ENCODE measurements at regions not wholly inside any gene's neighbourhood (a gene's known extent, or its start where the extent isn't known, plus 50 kb on each side); places are given as distances from the start of the nearest gene placed in this dataset.

DNA sequence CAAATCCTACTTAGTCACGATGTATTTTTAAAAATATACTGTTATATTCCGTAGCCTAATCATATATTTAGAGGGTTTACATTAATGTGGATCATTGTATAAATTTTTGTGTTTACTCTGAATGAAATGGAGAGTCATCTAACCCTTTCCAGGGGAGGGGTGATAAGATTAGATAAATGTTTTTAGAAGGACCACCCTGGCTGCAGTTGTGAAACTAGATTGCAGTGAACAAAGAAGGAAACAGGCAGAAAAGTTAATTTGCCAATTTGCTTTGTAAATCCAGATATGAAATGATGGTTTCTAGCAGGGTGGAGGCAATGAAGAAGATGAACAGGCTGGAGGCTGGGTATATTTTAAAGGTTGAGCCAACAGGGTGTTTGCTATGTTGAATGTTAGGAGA lies 477.7 kb upstream of the ZMIZ1 start:
- TF ChIP-seq, protein P1, sequence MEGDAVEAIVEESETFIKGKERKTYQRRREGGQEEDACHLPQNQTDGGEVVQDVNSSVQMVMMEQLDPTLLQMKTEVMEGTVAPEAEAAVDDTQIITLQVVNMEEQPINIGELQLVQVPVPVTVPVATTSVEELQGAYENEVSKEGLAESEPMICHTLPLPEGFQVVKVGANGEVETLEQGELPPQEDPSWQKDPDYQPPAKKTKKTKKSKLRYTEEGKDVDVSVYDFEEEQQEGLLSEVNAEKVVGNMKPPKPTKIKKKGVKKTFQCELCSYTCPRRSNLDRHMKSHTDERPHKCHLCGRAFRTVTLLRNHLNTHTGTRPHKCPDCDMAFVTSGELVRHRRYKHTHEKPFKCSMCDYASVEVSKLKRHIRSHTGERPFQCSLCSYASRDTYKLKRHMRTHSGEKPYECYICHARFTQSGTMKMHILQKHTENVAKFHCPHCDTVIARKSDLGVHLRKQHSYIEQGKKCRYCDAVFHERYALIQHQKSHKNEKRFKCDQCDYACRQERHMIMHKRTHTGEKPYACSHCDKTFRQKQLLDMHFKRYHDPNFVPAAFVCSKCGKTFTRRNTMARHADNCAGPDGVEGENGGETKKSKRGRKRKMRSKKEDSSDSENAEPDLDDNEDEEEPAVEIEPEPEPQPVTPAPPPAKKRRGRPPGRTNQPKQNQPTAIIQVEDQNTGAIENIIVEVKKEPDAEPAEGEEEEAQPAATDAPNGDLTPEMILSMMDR (IDR thresholded peaks at IDR 0.05 in 4 of 5, conservative IDR thresholded peaks at IDR 0.05 in 1 of 5): no peak
- TF ChIP-seq POLR2A (IDR thresholded peaks at IDR 0.05): no peak

Measured in gastrocnemius medialis (tissue), 4 donors.